H9 (cell line): ENCODE measurements at regions not wholly inside any gene's neighbourhood (a gene's known extent, or its start where the extent isn't known, plus 50 kb on each side); places are given as distances from the start of the nearest gene placed in this dataset.

Source experiments
- DNase-seq: peaks from one replicate; pipeline ENCODE4 v3.0.0-alpha.2; 2017
- H2AFZ ChIP-seq: one replicate; pipeline ENCODE4 v1.6.1; 2013; ENCODE audit warnings: mild to moderate bottlenecking, low read length, control low read depth, moderate library complexity
- H2AK5ac ChIP-seq: 2 replicates; pipeline ENCODE4 v1.6.1; 2013; ENCODE audit warnings: low read length, control low read depth, mixed read lengths; ENCODE audit not compliant: insufficient read length
- H2BK120ac ChIP-seq: one replicate; pipeline ENCODE4 v1.6.1; 2013; ENCODE audit warnings: low read depth, mild to moderate bottlenecking, low read length, control low read depth, inconsistent platforms; ENCODE audit not compliant: poor library complexity, severe bottlenecking
- H2BK12ac ChIP-seq: 2 replicates; pipeline ENCODE4 v1.6.1; 2013; ENCODE audit warnings: low read length, control low read depth, mixed read lengths, low read depth; ENCODE audit not compliant: insufficient read length
- H2BK15ac ChIP-seq: 2 replicates; pipeline ENCODE4 v1.6.1; 2013; ENCODE audit warnings: low read depth, low read length, control low read depth
- H2BK20ac ChIP-seq: one replicate; pipeline ENCODE4 v1.6.1; 2013; ENCODE audit warnings: low read depth, mild to moderate bottlenecking, low read length, control low read depth, inconsistent platforms; ENCODE audit not compliant: poor library complexity, severe bottlenecking
- H2BK5ac ChIP-seq: 2 replicates; pipeline ENCODE4 v1.6.1; 2013; ENCODE audit warnings: low read length, control low read depth, mixed read lengths; ENCODE audit not compliant: insufficient read length
- H3K14ac ChIP-seq: 2 replicates; pipeline ENCODE4 v1.6.1; 2013; ENCODE audit warnings: low read length, control low read depth; ENCODE audit not compliant: insufficient read depth
- H3K18ac ChIP-seq: 2 replicates; pipeline ENCODE4 v1.6.1; 2013; ENCODE audit warnings: low read depth, mild to moderate bottlenecking, mixed read lengths, low read length, control low read depth; ENCODE audit not compliant: insufficient read length
- H3K23ac ChIP-seq: 2 replicates; pipeline ENCODE4 v1.6.1; 2013; ENCODE audit warnings: low read length, control low read depth, mixed read lengths, low read depth; ENCODE audit not compliant: insufficient read length
- H3K23me2 ChIP-seq: 2 replicates; pipeline ENCODE4 v1.6.1; 2013; ENCODE audit warnings: low read depth, mild to moderate bottlenecking, mixed read lengths, low read length, control low read depth; ENCODE audit not compliant: insufficient read length, poor library complexity, severe bottlenecking
- H3K27ac ChIP-seq: 2 replicates; pipeline ENCODE4 v1.5.1; 2013; ENCODE audit warnings: low read length, control low read depth, mixed read lengths, low read depth; ENCODE audit not compliant: insufficient read length
- H3K27me3 ChIP-seq: 2 replicates; pipeline ENCODE4 v1.6.1; 2013; ENCODE audit warnings: low read length, control low read depth, inconsistent platforms; ENCODE audit not compliant: insufficient read depth
- H3K4ac ChIP-seq: 2 replicates; pipeline ENCODE4 v1.6.1; 2013; ENCODE audit warnings: low read depth, mild to moderate bottlenecking, control low read depth, inconsistent platforms, low read length, moderate library complexity
- H3K4me1 ChIP-seq: 2 replicates; pipeline ENCODE4 v1.6.1; 2013; ENCODE audit warnings: low read length, control low read depth, inconsistent platforms; ENCODE audit not compliant: insufficient read depth
- H3K4me2 ChIP-seq: 2 replicates; pipeline ENCODE4 v1.6.1; 2013; ENCODE audit warnings: low read length, control low read depth, mixed read lengths; ENCODE audit not compliant: insufficient read length, insufficient read depth
- H3K56ac ChIP-seq: 2 replicates; pipeline ENCODE4 v1.6.1; 2013; ENCODE audit warnings: low read depth, mild to moderate bottlenecking, mixed read lengths, low read length, control low read depth; ENCODE audit not compliant: insufficient read length
- H3K79me1 ChIP-seq: 2 replicates; pipeline ENCODE4 v1.6.1; 2013; ENCODE audit warnings: low read depth, mild to moderate bottlenecking, moderate library complexity, low read length, control low read depth, inconsistent platforms; ENCODE audit not compliant: insufficient read depth, poor library complexity, severe bottlenecking
- H3K79me2 ChIP-seq: 2 replicates; pipeline ENCODE4 v1.6.1; 2013; ENCODE audit warnings: low read length, control low read depth, inconsistent platforms; ENCODE audit not compliant: insufficient read depth
- H3K9ac ChIP-seq: 2 replicates; pipeline ENCODE4 v1.6.1; 2013; ENCODE audit warnings: low read length, control low read depth, mixed read lengths; ENCODE audit not compliant: insufficient read length; ENCODE audit errors: extremely low read depth
- H3K9me3 ChIP-seq: one replicate; pipeline ENCODE4 v1.6.1; 2013; ENCODE audit warnings: low read depth, low read length, inconsistent platforms; ENCODE audit not compliant: control insufficient read depth
- H3T11ph ChIP-seq: one replicate; pipeline ENCODE4 v1.6.1; 2013; ENCODE audit warnings: mild to moderate bottlenecking, low read length, control low read depth, inconsistent platforms
- H4K20me1 ChIP-seq: one replicate; pipeline ENCODE4 v1.6.1; 2013; ENCODE audit not compliant: control insufficient read depth, insufficient read length, insufficient read depth
- H4K5ac ChIP-seq: 2 replicates; pipeline ENCODE4 v1.6.1; 2013; ENCODE audit warnings: low read depth, mild to moderate bottlenecking, mixed read lengths, low read length, control low read depth; ENCODE audit not compliant: insufficient read length
- H4K8ac ChIP-seq: replicated peaks from 2 replicates; pipeline ENCODE4 v1.6.1; 2013; ENCODE audit warnings: low read length, control low read depth, mixed read lengths, low read depth; ENCODE audit not compliant: insufficient read length
- H4K91ac ChIP-seq: 2 replicates; pipeline ENCODE4 v1.6.1; 2013; ENCODE audit warnings: low read depth, mild to moderate bottlenecking, moderate library complexity, mixed read lengths, low read length, control low read depth; ENCODE audit not compliant: insufficient read length
- H3K27ac Mint-ChIP-seq, 3 experiments: 2 replicates in 2 of 3; 3 replicates in 1 of 3; pipeline ENCODE4 v1.8.0; 2020 to 2021; ENCODE audit warnings: mixed read lengths in 3 of 3, mild to moderate bottlenecking in 1 of 3, moderate library complexity in 1 of 3
- H3K27me3 Mint-ChIP-seq: 2 replicates; pipeline ENCODE4 v1.8.0; 2021; ENCODE audit warnings: low read depth, mild to moderate bottlenecking, moderate library complexity, mixed read lengths
- H3K36me3 Mint-ChIP-seq, 3 experiments: 2 replicates in 2 of 3; 3 replicates in 1 of 3; pipeline ENCODE4 v1.8.0; 2020 to 2021; ENCODE audit warnings: low read depth in 3 of 3, mixed read lengths in 3 of 3; ENCODE audit not compliant: insufficient read depth in 1 of 3
- H3K4me1 Mint-ChIP-seq, 2 experiments: 2 replicates each; pipeline ENCODE4 v1.8.0; 2020; ENCODE audit warnings: mixed read lengths in 2 of 2
- H3K4me3 Mint-ChIP-seq, 2 experiments: 2 replicates in 1 of 2; 3 replicates in 1 of 2; pipeline ENCODE4 v1.8.0; 2020 to 2021; ENCODE audit warnings: mild to moderate bottlenecking in 2 of 2, mixed read lengths in 2 of 2, moderate library complexity in 1 of 2
- H3K9me3 Mint-ChIP-seq, 2 experiments: 2 replicates in 1 of 2; 3 replicates in 1 of 2; pipeline ENCODE4 v1.8.0; 2020; ENCODE audit warnings: mild to moderate bottlenecking in 2 of 2, mixed read lengths in 2 of 2, moderate library complexity in 1 of 2
- CTCF ChIP-seq: fragments of 200-600 bp; sonication (generic); conservative IDR thresholded peaks from 3 replicates; pipeline ENCODE4 v1.8.0; 2021; ENCODE audit warnings: antibody characterized with exemption, mild to moderate bottlenecking
- WGBS: extraction: QIAGEN DNeasy Blood & Tissue Kit; methylation state at CpG from one replicate; pipeline ENCODE4 v1.1.7; 2013; ENCODE audit warnings: missing lambda C conversion rate, low lambda C conversion rate, mixed read lengths; ENCODE audit not compliant: insufficient read length; ENCODE audit errors: extremely low coverage; 5-methylcytosine and 5-hydroxymethylcytosine counted together

- Histone ChIP-seq H3K9ac (no peak overlapping the region), H4K91ac (no peak overlapping the region), H4K20me1 (no peaks in the 10 kb centered on the region), H3K18ac (no peak overlapping the region), H3K79me2 (no peaks in the 10 kb centered on the region), H2AFZ (no peak overlapping the region), H3K4me2 (no peak overlapping the region), H2BK12ac (no peak overlapping the region), H3K4me1 (no peaks in the 10 kb centered on the region), H3K27ac (no peak overlapping the region), H4K5ac (no peak overlapping the region), H2BK20ac (no peak overlapping the region), H3K23me2 (no peaks in the 10 kb centered on the region), H3K4ac (no peak overlapping the region), H3K9me3 (no peaks in the 10 kb centered on the region), H2BK15ac (no peak overlapping the region), H3K27me3 (no peaks in the 10 kb centered on the region), H2BK120ac (no peak overlapping the region), H3K56ac (no peak overlapping the region), H2AK5ac (no peak overlapping the region), H3K14ac (no peak overlapping the region), H3K23ac (no peak overlapping the region), H3T11ph (no peak overlapping the region), H3K79me1 (no peaks in the 10 kb centered on the region), H4K8ac (no peak overlapping the region), H2BK5ac (no peak overlapping the region)
- Mint-ChIP-seq H3K4me1 (no peaks in the 10 kb centered on the region), H3K9me3 (peaks cover 2 to 3% of the 10 kb centered on the region in 2 experiments; a peak in 3 of 5 replicates), H3K4me3 (no peak overlapping the region), H3K36me3 (no peaks in the 10 kb centered on the region), H3K27me3 (peaks cover 4% of the 10 kb centered on the region), H3K27ac (no peak overlapping the region; a peak in 1 of 7 replicates)
- WGBS, result no CpG with 5 or more reads among the region's 14 CpGs
- DNase-seq, result no peak
- no peak for TF ChIP-seq CTCF
Observed at GRCh38 chr7:1307828-1308227, 75.2 kb downstream of the UNCX start.
